ENCODE measurements at regions not wholly inside any gene's neighbourhood (a gene's known extent, or its start where the extent isn't known, plus 50 kb on each side); places are given as distances from the start of the nearest gene placed in this dataset.

DNA sequence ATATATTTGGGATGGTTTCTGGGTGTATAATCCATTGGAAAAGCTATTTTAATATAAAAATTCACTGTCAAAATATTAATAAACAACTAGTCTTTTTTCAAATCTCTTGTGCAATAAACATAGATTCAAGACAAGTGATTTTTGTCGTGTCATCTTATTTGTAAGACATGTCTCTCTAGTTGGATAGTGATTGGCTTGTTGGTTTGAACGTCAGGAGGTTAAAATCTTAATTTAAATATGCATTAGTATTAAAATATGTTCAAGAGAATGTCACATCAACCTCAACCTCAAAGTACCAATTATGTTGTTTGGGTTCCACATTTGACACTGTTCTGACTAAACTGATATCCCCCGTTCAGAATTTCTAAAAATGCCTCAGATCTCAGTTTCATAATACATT is 287.6 kb downstream of the CASP12 start:
- no peak for DNase-seq (ENCODE audit: low read depth in 3 of 3, low spot score in 2 of 3)

GRCh38 chr11:104609311-104610085 is 288.8 kb downstream of the CASP12 start:
- DNase-seq (ENCODE audit: low read depth in 3 of 3, low spot score in 2 of 3): peak in 1 of 3 donors; percentile 15

- no peak for DNase-seq (ENCODE audit: low read depth in 3 of 3, low spot score in 2 of 3)
These were observed 295.6 kb downstream of the CASP12 start for GRCh38 chr11:104602643-104603042.

DNA sequence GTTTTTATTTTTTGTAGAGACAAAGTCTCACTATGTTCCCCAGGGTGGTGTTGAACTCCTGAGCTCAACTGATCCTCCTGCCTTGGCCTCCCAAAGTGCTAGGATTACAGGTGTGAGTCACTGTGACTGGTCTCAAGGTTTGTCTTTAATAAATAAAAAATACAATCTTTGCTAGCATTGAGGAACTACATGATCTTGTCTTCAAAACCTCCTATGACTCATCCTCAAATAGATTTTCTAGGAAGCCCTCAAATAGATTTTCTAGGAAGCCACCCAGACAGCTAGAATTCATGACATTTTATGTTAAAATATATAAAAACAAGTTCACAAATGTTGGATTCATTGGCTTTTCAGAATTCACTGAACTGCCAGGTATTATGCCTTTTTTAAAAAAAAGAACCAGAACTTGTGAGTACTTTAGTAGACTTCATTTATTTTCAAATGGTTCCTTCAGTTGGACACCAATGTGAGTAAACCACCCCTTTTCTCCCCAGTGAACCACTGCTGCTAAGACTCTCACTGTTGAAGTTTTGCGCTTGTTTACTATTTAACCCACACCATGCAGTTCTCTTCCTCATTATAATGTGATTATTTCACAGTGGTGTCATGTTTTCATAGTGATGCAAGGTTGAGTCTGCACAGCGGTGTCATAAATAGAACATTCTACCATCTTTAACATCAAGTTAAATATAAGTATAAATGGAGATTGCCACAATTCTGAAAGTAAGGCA is 303.9 kb downstream of the CASP12 start:
- no peak for DNase-seq (ENCODE audit: low read depth in 3 of 3, low spot score in 2 of 3)

DNA sequence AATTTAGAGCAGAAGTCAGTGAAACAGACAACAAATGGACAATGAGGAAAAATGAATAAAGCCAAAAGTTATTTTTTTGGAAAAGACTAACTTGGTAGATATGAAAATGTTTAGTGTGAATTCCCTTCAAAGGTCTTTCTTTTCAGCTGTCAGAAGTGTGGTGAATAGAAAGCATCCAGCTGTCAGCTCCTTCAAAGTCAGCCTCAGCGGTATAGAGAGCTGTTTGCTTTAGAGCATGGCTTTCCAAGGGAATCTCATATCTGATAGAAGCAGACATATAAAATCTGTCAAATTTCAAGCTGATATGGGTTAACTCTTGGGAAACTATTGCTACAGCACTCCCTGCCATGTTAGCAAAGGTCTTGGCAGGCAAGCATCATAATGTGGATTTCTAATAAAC is 309.3 kb downstream of the CASP12 start:
- no peak for DNase-seq (ENCODE audit: low read depth in 3 of 3, low spot score in 2 of 3)

DNA sequence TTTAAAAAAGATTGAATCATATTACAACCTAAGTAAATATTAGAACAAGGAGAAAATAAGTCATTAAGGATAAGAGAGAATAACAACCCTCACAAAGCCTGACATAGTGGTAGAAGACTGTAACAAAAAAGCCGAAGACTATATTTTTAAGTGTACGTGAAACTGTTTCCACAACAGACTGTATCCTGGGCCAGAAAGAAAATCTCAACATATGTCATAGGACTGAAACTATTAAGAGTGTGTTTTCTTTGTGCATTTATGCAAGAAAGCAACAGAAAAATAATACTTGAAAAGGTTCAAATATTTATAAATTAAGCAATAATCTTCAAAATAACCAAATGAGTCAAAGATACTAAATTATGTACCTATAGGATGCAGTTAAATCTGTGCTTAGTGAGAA is 309.8 kb downstream of the CASP12 start:
- DNase-seq (ENCODE audit: low read depth in 3 of 3, low spot score in 2 of 3): no peak

GRCh38 chr11:104584823-104585222 is 313.4 kb downstream of the CASP12 start:
- no peak for DNase-seq (ENCODE audit: low read depth in 3 of 3, low spot score in 2 of 3)

- DNase-seq (ENCODE audit: low read depth in 3 of 3, low spot score in 2 of 3): no peak
These were observed 314.4 kb downstream of the CASP12 start for GRCh38 chr11:104583857-104584256.

DNA sequence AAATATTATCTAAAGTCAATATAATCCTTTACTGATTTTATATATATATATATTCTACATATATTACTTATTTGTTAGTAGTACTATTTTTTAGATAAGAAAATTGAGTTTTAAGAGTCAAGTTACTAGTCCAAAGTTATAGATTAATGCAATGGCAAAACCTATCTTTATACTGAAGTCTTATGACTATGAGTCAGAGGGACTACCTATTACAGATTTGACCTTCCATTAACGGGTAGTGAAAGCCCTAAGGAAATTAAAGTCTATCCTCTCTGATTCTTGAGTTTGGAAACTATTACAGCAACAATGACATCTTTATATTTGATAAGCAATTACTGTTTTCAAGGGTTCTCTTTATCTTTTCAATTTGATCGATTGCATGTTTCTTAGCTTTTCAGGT is 315.8 kb downstream of the CASP12 start:
- no peak for DNase-seq (ENCODE audit: low read depth in 3 of 3, low spot score in 2 of 3)

DNA sequence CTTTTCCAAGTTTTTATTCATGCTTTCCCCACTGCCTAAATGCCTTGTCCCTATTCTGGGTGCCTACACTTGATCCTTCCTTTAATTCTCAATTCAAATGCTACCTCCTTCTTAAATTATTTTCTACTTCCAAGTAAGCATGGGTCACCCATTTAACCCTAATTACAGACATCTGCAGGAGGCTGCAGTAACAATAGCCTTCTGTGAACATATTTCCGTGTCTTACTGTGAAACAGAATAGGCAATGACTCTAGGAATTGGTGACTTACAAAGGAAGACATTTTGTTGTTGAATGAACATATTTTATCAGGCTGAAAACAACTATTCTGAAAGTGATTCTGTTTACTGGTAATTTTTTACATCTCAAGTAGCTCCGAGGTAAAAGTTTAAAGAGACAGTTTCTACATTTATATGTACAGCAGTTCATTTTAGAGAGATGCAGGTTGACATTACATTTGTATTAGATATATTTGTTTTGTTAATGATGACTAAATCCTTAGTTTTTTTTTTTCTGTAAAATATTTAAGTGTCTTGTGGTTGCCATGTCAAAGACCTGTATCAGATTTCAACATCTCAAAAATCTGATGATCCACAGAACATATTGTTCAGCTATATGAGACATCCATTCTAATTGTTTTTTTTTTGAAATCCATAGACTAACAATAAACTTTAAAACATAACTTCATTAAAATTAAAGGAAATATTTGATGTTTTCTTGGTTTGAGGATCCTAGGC is 316.8 kb downstream of the CASP12 start:
- no peak for DNase-seq (ENCODE audit: low read depth in 3 of 3, low spot score in 2 of 3)

DNA sequence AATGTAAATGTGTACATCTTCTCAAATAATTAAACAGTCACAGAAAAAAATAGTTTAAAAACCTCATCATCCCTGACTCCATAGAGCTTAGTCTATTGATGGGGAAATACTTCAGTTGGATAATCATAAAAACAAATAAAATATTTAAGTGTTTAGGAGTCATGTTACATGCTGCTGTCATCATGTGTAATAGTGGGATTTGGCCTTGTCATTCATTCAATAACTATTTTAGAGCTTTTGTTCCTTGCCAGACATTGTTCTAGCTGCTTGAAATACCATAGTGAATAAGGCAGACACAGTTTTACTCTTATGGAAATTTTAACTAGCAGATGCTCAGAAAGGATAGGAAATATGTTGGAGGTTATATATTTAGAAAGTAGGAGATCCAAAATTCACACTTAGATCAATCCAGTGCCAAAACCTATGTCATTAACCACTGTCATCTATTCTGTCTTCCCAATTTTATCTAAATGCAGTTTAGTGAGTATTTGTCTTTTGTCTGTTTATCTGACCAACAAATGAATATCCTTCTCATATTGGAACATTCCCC is 324.7 kb downstream of the CASP12 start:
- DNase-seq (ENCODE audit: low read depth in 3 of 3, low spot score in 2 of 3): no peak

GRCh38 chr11:104572279-104572678 is 326.0 kb downstream of the CASP12 start:
- no peak for DNase-seq (ENCODE audit: low read depth in 3 of 3, low spot score in 2 of 3)

- no peak for DNase-seq (ENCODE audit: low read depth in 3 of 3, low spot score in 2 of 3)
These were observed 328.1 kb downstream of the CASP12 start for GRCh38 chr11:104570078-104570701.

DNA sequence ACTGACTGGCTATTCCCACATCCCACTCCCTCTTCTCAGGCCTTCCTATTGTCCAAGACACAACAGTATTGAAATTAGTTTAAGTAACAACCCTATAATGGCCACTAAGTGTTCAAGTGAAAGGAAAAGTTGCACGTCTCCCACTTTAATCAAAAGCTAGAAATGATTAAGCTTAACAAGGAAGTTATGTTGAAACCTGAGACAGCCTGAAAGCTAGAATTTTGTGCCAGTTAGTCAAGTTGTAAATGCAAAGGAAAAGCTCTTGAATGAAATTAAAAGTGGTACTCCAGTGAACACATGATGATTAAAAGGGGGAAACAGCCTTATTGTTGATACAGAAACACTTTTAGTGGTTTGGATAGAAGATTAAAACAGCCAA is 332.7 kb downstream of the CASP12 start:
- DNase-seq (ENCODE audit: low read depth in 3 of 3, low spot score in 2 of 3): no peak

GRCh38 chr11:104564921-104565582 is 333.2 kb downstream of the CASP12 start:
- no peak for DNase-seq (ENCODE audit: low read depth in 3 of 3, low spot score in 2 of 3)

GRCh38 chr11:104556606-104557301 is 341.5 kb downstream of the CASP12 start:
- no peak for DNase-seq (ENCODE audit: low read depth in 3 of 3, low spot score in 2 of 3)

DNA sequence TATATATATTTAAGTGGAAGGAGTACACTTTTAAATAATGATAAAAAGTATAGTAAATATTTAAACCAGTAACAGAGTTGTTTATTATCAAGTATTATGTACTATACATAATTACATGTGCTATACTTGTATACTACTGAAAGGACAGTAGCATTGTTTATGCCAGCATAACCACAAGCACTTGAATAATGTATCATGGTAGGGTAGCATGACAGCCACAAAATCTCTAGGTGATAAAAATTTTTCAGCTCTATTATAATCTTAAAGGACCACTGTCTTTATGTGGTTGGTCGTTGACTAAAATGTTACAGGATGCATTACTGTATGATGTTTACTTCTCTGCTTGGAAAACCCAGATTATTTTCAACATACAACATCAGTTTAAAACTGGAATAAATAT is 349.2 kb downstream of the CASP12 start:
- no peak for DNase-seq (ENCODE audit: low read depth in 3 of 3, low spot score in 2 of 3)

DNA sequence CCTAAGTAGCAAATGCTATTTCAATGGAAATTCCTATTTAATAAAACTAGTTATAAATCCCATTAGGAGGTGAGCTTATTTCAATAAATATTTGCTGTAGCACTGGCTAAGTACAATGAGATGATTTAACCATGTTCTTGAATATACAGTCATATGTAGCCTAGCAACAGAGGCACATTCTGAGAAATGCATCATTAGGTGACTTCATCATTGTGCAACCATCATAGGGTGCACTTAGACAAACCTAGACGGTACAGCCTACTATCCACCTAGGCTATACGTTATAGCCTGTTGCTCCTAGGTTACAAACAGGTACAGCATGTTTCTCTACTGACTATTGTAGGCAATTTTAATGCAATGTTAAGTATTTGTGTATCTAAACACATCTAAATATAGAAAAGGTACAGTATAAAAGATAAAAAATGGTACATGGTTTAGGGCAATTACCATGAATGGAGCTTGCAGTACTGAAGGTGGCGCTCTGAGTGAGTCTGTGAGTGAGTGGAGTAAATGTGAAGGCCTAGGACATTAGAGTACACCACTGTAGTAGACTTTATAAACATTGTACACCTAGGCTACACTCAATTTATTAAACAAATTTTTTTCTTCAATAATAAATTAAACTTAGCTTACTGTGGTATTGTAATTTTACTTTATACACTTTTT is 350.1 kb downstream of the CASP12 start:
- DNase-seq (ENCODE audit: low read depth in 3 of 3, low spot score in 2 of 3): no peak

DNA sequence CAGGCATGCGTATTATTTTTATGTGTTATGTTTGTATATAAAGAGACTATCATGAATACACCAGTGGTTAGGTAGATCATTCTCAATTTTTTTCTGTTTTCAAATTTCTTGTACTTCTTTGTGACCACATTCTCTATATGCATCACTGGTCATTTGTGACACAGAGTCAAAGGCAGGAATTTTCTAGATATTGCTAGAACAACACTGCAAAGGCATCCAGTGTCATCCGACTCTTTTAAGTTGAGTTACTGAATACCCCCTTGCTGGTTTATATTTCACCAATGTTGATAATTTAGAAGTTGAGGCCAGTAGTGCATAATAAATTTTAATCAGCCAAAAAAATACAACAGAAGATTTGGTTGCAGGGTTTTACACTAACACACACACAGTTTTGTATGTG is 351.8 kb downstream of the CASP12 start:
- peak in 2 of 3 donors; percentile 37 to 56 for DNase-seq (ENCODE audit: low read depth in 3 of 3, low spot score in 2 of 3)
